SK-MEL-5 (cell line): ENCODE measurements at regions not wholly inside any gene's neighbourhood (a gene's known extent, or its start where the extent isn't known, plus 50 kb on each side); places are given as distances from the start of the nearest gene placed in this dataset.

ENCODE experiments used
- DNase-seq: peaks from one replicate; pipeline ENCODE4 v3.0.0-alpha.2; 2016; ENCODE audit warnings: low read depth, low spot score
- in situ Hi-C: cut with HindIII; loops from 2 replicates; pipeline ENCODE4 v1.10.0; 2016; ENCODE audit warnings: low sequenced_read_pairs, high pct_unique_total_duplicates, low pct_unique_long_range_greater_than_20kb

DNA sequence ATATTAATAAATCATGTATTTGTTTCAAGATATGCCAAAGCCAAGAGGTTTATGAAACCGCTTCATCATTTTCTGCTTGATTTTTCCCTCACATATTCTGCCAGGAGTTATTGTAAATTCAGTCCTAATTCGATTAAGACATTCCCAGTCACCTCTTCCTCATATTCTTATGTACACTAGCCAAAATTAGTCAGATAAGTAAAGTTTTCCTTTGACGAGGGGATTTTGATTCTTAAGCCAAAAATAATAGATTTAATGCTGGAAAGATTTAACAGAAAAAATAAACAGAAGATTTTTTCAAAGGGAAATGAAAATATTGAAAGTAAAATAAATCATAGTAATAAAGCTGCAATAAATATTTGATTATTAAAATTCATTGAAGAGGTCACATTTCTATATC is 51.0 kb upstream of the VEGFC start:
- DNase-seq = no peak
- in situ Hi-C loops = no loop called here

DNA sequence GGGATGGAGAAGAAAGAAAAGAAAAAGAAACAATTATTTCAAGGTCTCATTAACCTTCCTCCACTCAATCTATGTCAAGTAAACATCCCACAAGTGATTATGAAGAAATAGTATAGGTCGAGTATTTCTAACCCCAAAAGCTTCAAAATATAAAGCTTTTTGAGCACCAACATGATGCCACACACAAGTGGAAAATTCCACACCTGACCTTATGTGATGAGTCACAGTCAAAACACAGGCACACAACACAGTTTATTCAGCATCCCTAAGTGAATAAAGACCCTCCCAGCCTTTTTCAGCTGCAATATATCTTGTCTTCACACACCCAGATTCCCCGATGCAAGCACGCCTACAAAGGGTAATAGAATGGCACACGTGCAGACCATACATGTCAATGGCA is 51.7 kb upstream of the VEGFC start:
- in situ Hi-C loops = no loop called here
- DNase-seq = no peak

DNA sequence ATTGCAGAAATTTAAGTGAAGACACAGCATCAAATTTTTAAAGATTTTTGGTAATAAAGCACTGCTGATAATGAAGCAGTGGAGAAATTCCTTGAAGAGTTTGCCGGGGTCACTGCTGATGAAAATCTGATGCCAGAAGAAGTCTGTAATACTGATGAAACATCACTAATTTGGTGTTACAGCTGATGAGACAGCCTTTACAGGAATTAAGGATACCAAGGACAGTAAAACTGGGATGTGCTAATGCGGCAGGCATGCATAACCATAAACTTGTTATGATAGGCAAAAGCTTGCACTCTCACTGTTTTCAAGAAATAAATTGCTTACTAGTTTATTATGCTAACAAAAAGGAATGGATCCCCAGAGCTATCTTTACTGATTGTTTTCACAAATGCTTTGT is 52.9 kb upstream of the VEGFC start:
- in situ Hi-C loops = no loop called here

DNA sequence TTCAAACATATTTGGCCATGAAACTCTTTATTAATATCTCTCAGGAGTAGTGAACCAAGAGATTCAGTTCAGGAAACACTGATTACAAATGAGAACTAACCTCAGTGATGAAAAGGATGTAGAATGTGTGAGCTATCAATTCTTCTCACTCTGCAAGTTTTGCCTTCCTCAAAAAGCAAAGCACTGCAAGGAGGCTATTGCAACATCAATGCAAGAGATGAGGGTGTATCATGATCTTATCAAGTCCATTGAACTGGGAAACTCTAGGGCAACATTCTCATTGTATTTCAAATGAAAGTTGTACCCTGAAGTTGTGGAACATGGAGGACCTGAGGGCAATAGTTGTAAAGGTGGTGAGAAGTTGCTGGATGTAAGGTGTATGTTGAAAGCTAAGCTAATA is 56.4 kb upstream of the VEGFC start:
- no peak for DNase-seq
- in situ Hi-C loops = no loop called here

More for the DNA sequence above, 52.9 kb upstream of the VEGFC start:
- DNase-seq = no peak

DNA sequence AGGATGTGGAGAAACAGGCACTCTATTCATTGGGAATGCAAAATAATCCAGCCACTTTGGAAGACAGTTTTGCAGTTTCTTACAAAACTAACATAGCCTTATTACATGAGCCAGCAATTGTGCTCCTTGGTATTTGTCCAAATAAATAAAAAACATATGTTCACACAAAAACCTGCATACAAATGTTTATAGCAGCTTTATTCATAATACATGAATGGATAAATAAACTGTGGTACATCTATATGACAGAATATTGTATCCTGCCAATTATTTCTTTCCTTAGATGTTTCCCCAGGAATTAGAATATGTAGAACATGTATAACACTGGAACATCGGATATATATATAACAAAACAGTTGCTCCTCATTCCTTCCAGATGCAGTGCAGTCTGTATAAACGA is 57.7 kb upstream of the VEGFC start:
- in situ Hi-C loops = no loop called here
- no peak for DNase-seq

DNA sequence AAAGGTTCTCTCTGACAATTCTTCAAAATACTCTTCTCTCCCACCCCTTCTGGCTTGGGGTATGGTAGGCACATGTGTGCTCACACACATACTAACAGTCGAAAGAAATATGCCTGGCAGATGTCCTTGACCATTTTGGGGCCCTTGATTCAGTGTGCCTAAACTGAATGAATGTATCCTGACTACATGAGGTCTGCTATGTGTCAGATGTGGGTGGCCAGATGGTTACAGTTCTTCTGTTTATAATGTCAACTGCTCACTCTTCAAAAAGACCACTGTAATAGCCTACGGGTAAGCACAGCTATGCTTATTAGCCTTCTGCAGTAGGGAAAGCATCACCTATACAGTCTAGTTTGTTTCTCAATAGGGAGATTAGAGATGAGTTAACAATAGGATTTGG is 63.7 kb upstream of the VEGFC start:
- no peak for DNase-seq
- in situ Hi-C loops = no loop called here

DNA sequence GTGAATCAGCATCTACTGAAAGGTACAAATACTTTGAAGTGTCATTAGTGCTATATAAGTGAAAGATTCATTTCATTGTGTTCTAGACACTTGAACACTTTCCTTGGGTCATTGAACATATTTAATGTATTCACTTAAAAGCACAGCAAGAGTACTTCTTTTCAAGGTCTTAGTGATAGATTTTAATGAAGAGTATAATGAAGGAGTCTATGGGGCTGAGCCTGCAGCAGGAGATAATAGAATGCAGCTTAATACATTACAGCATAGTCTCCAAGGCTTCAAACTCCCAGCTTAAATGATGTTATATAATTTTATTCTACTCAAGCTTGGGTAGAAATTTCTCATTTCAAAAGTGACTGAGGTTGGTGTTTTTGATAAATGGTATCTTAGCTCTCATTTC is 66.1 kb upstream of the VEGFC start:
- in situ Hi-C loops = no loop called here
- no peak for DNase-seq

DNA sequence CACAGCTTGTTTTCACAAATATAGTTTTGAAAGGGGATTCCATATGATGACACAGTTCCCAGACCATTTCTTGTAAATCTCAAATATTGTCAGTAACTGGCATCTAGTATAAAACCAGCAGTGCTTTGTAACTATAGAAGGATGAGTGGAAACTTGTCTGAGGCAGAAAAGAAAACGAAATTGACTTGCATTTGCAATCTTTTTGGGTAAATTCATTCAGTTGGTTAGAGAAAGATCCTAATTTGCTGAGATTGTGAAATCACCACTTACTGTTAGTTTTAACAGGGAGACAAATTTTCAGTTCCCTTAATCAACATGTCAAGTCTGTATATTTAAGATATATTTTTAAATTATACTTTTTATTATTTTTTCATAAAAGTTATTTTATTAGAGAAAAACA is 71.5 kb upstream of the VEGFC start:
- in situ Hi-C loops = no loop called here
- DNase-seq = no peak

DNA sequence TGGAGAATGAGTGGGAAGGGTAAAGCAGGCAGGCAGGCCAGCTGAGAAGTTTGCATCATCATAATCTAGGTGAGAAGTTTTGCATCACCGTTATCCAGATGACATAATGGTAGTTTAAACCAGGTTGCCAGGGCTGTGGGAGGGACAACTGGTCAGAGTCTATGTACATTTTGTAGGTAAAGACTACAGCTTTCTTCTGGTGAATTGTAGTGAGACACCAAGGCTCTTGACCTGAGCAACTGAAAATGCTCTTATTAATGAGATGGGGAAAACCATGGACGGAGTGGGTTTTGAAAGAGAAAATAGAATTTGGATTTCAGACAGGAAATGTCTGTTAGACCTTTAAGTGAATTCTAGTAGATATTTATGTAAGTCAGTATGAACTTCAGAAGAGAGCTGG is 76.0 kb upstream of the VEGFC start:
- DNase-seq = no peak
- in situ Hi-C loops = no loop called here

DNA sequence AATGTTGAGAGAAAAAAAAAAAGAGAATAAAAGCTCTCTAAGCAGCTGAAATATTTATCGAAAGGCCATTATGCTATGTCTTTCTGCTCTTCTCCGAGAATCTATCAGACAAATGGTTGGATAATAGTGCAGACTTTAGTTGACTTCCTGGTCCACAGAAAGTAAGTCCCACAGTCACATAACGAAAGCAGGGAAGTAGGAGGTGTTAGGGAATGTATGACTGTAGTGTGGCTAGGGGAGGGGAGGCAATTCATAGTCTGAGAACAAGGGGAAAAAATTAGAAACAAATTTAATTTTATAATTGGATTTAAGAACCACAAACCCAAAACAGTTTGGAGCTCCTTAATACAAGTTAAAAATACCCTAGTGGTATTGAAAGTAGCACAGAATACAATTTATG is 79.7 kb upstream of the VEGFC start:
- in situ Hi-C loops = no loop called here
- no peak for DNase-seq

DNA sequence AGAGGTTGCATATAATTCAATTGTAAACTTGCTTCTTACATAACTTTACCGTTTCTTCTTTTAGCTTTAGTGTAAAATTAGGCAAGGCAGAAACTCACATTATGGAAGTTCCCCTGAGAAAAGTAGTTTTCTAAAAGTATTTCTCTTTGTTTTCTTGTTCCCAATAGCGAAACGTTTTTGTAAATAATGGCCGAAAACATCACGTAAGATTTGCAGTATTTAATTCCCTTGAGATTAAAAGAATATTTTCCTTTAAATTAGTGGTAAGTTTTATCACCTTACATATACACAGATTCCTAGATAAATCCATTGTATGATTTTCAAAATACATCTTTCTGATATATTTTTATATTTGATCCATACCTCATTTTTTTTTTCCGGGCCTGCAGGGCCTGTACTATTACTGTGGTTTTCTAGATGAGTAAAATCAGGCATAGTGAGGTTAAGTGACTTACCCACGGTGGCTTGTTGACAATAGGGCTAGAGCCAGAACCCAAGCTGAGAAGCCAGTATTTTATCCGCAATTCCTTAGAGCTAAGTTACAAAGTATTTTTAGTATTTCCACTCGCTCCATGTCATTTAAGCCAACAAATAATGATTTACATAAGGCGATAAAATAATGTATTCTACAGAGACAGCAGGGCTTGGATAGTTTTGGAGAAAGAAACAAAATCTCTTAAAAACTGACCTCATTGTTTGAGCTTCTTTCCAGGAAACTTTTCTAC is 82.2 kb upstream of the VEGFC start:
- in situ Hi-C loops = no loop called here
- no peak for DNase-seq

DNA sequence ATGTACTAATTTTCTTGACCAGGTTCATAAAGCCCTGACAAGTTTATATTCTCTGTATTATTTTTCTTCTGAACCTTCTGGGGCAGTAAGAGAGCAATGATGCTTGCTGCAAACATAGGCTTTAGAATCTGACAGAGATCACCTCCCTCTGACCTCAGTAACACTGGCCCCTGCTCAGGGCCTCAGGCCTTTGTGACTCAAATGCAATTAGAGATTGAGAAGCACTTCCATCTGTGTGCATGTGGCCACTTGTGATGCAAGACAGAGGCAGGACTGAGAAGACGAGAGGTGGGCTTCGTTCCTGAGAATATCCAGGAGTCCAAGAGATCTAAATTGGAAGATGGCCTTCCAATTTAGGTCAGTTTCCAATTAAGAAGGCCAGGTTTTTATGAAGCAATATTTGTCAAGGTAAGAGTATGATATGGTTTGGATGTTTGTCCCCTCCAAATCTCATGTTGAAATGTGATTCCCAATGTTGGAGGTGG is 82.8 kb upstream of the VEGFC start:
- DNase-seq = no peak
- in situ Hi-C loops = no loop called here

DNA sequence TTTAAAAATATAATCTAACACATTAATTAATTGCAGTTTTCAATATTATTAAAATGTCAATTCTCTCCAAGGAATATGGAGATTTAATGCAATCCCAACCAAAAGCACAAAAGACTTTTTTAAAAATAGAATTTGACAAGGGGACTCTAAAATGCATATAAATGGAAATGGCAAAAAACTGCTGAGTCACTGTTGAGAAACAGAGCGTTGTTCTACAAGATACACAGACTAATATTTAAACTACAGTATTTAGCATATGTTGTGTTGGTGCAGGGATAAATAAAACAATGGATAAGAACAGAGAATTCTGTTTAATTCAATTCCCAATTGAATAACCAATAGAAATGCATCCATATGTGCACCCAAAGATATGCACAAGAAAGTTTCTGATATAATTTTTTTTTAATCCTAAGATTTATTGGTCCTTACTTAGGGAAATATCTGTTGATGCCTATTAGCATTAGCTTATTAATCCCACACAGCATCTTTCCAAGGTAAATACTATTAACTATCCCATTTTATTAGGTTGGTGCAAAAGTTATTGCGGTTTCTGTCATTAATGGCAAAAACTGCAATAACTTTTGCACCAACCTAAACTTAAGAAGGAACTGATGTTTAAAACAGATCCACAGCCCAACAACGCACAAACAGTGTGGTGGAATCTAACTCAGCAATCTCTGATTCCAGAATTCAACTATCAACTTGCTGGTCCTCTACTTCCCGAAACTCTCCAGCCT is 86.8 kb upstream of the VEGFC start:
- in situ Hi-C loops = no loop called here
- no peak for DNase-seq

DNA sequence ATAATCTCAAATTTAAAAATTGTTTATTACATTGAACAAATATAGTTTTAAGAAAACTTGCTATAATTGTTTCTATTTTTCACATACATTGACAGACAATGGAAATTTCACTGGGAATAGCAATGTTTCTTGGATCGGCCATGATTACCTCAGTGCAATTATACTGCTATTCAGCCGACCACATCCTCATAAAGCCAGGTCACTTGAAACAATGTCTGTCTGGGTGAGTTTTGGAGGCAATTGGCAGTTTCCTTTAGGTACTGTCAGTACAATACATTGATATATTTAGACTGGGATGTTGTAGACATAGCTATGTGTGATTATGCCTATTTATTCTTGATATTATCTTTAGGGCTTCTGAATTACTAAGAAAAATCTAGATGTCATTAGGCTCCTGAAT is 89.5 kb upstream of the VEGFC start:
- DNase-seq = no peak
- in situ Hi-C loops = no loop called here

DNA sequence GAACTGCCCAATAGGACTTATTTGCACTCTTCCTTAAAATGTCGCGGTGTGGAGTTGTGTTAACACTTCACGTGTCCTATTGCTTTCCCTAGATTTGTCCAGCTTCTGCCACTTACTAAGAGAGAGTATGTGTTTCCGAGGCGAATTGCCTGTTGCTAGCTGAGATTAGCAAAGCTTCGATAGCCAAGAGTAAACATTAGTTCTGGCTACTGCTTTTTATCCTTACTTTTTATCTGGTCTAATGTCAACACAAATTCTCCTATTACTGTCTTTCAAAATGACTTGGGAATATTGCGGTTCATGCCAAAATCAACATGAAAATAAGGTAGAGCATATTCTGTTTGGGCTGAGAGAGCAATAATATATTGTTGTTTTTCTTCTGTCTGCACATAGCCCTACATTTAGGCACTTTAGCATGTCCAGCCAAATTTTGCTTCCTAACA is 90.4 kb upstream of the VEGFC start:
- no peak for DNase-seq
- in situ Hi-C loops = no loop called here

DNA sequence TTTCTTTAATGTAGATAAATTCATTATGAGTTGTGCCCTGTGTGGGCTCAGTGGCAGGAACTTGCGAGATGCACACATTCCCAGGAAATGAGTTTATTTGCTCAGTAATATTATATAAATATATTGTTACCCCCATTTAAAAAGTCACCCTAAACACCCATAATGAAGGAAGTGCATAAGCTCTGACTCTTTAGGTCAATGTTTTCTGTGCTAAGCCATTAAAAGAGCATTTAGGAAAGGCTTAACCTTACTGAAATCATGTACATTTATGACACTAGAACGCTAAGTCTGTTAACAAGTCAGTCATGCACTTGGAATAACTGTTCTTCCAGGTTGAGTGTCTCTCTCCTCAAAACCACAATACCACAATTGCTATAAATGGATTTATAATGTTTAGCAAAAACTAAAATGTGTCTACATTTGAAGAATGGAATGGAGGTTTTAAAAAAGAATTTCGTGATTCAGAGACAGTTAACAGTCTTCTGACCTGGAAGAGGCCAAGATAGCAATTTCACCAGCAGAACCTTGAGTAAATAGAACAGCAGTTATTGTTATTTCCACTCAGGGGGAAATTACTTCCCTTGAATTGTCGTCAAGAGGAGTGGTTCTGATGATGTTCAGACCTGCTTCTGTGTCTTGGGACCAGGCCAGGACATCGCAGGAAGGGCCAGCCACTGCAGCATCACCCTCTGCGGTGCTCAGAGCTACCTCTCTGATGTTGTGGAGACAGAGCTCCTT is 91.1 kb upstream of the VEGFC start:
- no peak for DNase-seq

DNA sequence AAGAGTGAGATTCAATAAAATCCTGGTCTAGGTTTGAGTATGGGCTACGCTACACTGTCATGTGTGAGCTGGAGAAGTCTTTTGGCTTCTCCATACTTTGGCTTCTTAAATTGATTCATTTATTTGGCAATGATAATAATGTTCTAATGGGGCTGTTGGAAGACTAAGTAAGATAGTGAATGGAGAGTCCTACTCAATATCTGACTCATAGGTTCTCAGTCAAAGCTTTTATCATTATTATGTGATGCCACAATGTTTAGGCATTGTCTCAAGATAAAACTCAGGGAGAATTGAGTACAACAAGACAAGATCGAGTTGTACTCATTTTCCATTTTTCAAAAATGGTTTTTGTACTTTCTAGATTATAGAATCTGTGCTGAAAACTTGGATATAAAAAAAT is 92.5 kb upstream of the VEGFC start:
- no peak for DNase-seq
- in situ Hi-C loops = no loop called here

More for the DNA sequence above, 91.1 kb upstream of the VEGFC start:
- in situ Hi-C loops = no loop called here

DNA sequence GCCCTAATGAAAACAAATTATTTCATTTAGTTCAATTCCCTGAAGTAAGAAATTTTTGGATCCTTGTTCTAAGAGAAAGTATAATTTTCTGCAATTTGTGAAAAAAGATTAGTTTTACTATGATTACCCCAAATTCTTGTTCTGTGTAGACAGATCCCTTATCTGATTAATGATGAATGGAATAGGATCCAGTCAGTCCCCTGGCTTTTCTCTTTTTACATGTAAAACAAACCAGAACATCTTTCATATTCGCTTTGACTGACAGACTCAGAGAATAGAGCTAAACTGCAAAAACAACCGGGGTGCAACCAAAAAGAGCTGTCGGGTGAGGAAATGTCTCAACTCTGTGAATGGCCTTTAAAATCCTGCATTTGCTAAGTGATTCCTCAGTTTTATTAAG is 93.4 kb upstream of the VEGFC start:
- no peak for DNase-seq
- in situ Hi-C loops = no loop called here

DNA sequence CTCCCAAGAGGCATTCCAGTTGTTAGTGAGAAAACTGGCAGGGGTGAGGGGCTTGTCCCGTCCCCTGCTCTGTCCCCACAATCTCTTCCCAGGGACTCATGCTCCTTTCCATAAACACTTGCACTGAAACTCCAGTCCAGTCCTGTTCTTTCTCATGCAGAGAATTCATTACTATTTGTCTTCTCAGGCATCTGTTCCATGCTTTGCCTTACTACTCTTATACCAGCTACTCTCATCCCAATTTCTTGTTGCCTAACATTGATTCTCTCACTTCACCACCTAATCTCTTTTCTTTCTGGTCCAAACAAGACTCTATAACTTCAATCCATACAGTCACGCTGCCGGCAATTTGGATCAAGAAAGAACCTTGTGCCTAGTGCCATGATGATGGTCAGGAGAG is 97.1 kb upstream of the VEGFC start:
- in situ Hi-C loops = no loop called here

More for the DNA sequence above, 97.1 kb upstream of the VEGFC start:
- no peak for DNase-seq
